ENCODE measurements at regions not wholly inside any gene's neighbourhood (a gene's known extent, or its start where the extent isn't known, plus 50 kb on each side); places are given as distances from the start of the nearest gene placed in this dataset.

DNA sequence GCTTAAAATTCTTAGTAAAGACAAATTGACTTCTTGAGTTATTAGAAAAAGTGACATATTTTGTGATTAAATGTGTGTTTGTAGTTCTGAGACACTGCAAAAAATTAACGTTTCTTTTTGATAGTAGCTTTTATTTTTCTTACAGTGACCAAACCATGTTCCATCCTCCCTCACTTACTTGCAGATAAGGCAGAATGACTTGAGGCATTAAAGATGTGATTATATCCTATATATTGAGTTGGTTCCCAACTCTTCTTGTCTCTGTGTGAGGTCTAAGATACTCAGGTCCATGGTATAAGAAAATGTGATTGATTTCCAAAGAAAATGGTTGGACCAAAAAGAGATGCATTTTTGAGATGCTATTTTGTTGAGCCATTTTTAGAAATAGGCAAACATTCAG is 238.3 kb upstream of the NR2F2 start:
- DNase-seq, result no peak

DNA sequence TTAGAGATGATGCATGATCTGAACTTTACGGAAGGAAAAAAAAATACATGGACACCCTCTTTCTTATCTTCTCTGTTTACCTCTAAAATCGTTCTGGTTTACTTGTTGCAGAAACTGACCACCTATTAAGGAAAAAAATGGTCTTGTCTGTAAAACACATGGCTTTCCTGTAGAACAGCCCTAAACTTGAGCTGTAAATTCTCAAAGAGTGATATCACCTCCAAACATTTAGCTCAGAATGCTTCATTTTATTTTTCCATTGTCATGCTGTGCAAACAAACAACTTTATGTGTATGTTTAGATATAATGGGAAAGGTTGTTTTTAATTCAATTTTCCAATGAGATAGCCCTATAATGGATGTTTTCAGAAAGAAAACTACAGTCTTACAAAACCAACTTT is 237.4 kb upstream of the NR2F2 start:
- DNase-seq, result no peak

DNA sequence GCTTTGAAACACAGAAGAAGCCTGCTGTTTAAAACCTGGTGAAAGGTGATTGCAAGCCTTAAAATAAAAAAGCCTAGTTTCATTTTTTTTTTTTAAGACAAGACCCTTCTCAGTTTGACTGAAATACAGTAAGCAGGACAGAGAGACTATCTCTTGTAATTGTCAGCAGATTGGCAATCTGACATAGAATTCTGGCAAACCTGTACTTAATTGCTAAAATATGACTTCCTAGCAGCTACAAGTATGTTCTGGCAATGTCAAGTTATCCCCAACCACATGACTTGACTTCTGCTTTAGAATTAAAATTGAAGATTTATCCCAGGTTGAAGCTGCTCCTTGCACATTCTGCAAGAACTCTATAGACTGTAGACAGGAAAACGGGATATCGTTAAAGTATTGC is 232.8 kb upstream of the NR2F2 start:
- no peak for DNase-seq

- DNase-seq, result no peak
These were observed 227.9 kb upstream of the NR2F2 start for GRCh38 chr15:96102631-96103030.

GRCh38 chr15:96106181-96106580 is 224.3 kb upstream of the NR2F2 start:
- no peak for DNase-seq

DNA sequence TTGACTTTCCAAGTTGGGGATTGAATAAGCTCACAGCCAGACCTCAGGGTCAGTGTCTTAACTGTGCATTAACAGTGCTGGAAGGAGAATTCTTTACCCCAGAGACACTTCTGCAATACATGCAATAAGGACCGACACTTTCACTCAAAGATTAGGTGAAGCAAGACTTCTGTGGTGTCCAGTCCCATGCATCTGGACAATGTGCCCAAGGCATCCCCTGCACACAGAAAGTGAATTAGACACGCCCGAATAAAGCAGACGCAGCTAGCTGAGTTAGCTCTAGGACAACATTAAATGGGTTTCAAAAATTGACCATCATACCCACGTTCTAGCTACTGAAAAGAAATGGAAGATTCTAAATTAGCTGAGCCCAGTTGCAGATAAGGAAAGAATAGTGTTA is 223.9 kb upstream of the NR2F2 start:
- DNase-seq, result no peak

DNA sequence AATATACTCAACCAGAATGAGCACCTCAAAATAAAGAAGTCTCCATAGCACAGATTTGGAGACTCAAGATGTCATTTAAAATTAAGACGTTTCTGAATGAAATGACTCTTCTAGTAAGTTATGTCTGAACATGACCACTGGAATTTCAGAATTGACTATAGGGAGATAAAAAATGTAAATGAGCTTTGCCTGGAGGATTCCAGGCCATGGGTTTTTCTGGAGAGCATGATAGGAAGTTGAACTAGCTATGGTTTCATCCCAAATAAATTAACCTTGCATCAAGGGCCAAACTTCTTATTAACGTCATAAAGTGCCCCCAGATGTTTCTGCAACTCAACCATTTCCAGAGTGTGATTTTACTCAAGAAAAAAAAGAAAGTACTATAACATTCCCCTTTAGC is 222.6 kb upstream of the NR2F2 start:
- DNase-seq, result no peak

DNA sequence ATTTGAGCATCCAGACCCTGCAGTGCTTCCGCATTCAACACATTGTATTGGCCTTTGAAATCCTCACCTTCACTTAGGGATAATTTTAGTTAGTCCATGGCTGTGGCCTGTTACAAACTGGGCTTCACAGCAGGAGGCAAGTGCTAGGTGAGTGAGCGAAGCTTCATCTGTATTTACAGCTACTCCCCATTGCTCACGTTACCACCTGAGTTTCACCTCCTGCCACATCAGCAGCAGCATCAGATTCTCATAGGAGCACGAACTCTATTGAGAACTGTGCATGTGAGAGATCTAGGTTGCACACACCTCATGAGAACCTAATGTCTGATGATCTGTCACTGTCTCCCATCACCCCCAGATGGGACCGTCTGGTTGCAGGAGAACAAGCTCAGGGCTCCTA is 222.1 kb upstream of the NR2F2 start:
- DNase-seq, result no peak

- no peak for DNase-seq
These were observed 220.7 kb upstream of the NR2F2 start for GRCh38 chr15:96109820-96110219.

GRCh38 chr15:96112018-96112417 is 218.5 kb upstream of the NR2F2 start:
- DNase-seq, result no peak

DNA sequence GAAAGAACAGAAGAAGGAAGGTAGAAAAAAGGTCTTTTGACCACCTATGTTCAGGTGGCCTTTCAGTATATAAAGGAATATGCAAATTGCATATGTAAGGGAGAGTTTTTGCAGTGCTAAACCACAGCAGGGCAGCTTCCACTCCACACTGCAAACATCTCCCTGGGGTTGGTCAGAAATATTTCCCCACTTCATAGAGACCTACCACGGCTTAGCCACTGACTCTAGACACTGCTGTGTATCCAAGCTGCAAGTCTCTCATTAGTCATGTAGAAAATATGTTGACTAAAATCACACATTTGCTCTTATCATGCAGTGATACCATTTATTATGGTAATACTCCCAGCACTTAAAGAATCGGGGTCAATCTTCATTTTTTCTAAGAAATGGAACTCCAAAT is 214.9 kb upstream of the NR2F2 start:
- no peak for DNase-seq

DNA sequence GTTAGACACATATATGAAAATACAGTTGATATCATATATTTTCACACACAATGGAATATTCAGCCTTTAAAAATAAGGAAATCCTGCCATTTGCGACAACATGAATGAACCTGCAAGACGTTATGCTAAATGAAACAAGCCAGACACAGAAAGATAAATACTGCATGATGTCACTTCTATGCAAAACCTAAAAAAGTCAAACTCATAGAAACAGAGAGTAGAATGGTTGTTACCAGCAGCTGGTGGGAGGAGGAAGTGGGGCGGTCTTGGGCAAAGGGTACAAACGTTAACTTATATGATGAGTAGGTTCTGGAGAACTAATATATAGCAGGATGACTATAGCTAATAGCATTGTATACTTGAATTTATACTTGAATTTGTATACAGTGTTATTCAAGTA is 213.2 kb upstream of the NR2F2 start:
- no peak for DNase-seq

GRCh38 chr15:96119734-96120133 is 210.8 kb upstream of the NR2F2 start:
- no peak for DNase-seq

DNA sequence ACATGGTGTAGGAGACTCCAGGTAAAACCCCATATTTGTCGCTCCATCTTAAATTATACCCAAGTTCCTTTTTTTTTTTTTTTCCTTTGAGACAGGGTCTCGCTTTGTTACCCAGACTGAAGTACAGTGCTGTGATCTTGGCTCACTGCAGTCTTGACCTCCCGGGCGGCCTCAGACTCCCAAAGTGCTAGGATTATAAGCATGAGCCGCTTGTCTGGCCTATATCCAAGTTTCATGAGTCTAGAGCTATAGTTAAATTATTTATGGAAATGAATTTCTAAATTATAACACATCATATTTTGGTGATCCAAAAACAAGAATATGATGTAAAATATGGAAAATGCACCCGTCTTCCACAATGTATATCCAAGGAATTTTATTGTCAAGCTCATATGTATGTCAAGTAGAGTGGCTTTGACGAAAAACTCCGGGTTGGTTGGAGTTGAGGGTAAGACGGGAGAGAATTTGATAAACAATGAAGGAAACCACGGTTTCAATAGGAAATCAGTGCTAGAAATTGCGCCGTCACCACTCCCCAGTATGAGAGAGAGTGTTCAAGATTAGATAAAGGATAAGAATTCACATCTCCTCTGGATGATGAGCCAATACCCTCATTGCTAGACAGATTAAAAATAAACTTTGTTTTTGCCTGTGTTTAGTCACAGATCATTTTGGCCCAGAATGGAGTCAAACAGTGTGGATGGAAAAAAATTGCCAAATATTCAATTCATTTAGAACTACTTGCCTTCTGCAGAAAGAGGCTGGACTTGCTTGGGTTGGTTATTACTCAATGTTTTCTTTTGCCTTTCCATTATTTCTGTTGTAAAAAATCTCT is 209.2 kb upstream of the NR2F2 start:
- DNase-seq, result no peak

- no peak for DNase-seq
These were observed 208.1 kb upstream of the NR2F2 start for GRCh38 chr15:96122077-96123027.

DNA sequence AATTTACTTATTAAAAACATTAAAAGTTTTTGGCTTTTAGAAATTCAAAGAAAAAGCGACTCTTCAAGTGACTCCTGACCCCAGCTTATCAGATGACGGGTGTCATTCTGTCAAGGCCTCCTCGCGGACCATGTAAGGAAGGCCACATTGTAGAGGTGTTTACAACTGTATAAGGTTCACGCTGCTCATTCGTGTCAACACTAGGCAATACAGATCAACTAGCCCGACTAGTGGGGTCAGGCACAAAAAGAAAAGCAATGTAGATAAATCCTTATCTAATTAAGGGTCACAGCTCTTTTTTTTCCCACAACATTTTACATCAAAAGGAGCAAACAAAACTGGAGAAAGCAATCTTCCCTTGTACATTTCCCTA is 207.5 kb upstream of the NR2F2 start:
- DNase-seq, result no peak

DNA sequence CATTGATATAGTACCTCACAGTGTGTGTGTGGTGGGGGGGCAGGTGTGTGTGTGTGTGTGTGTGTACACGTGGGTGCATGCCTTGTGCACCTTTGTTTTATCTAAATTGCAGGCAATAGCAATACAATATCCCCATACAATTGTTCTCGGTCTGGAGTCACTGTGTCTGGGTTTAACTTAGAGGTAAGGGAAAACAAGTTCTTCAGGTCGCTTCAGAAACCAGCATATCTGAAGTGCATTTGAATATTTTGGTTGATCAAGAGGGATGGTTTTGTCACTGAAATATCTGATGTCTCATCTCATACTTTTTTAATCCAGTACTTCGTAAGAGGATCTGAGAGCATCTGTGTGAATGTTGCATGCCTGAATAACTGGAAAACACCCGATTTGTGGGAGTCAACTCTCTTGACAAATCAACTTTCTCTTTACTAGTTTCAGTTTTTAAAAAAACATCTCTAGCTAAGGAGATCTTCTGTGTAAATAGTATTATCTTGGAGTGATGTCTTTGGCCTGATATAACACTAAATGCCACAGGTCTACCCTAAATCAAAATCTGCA is 206.8 kb upstream of the NR2F2 start:
- no peak for DNase-seq

DNA sequence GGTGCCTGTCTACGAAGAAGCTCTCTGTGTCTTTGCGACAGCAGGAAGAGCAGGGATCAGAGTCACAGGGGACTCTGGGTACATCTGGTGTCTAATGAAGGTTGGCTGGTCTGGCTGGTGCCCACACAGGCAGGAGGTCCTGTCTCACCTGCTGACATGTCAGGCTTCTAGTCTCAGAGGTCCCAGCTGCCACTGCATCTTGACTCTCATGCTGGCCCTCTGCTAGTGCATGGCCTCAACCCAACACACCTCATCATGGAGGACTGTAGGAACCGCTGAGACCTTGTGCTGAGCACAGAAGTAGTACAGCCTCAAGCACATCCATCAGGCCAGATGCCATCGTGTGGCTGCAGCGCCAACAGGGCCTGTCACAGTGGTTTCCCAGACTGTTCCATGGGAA is 206.1 kb upstream of the NR2F2 start:
- no peak for DNase-seq

DNA sequence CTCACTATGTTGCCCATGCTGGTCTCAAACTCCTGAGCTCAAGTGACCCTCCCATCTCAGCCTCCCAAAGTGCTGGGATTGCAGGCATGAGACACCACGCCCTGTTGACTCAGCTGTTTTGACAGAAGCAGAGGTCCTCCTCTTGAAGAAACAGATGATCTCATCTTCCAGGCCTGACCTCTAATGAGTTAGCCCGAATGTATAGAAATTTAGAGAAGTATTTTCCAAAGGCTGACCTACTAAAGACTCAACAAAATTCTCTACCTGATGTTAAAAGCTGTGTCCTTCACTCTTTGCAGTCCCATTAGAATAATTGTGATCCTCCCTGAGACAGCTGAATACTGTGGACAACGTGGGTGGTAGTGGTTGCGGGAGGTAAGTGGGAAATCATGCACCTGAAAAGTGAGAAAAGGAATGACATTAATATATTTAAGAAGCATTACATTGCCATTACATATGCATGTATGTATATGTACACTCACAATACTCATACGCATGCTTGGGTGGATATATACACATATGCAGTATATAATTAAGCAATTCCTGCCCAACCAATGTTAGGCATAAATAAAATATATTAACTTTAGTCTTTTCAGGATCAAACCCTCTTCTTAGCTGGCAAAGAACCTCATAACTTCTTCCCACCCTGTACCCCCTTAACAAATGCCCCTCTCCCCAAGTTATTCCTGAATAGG is 204.6 kb upstream of the NR2F2 start:
- DNase-seq, result no peak

- no peak for DNase-seq
These were observed 203.6 kb upstream of the NR2F2 start for GRCh38 chr15:96126859-96127258.

- no peak for DNase-seq
These were observed 199.8 kb upstream of the NR2F2 start for GRCh38 chr15:96130734-96131133.

DNA sequence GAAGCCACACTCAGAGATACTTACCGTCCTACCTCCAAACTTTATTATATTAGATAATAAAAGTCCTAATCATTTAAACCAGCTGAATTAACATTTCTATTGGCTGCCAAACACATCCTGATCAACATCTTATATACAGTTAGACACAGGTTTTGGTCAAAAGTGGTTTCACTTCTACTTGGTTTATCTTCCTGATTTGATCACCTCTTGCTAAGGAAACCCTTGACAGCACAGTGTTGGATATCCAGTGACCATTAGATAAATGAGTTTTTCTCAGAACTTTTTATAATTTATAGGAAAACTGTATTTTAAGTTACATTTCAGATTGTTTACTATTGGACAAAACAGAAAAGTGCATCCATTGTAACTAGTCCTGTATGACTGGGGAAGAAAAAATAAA is 198.4 kb upstream of the NR2F2 start:
- DNase-seq, result no peak

Measured in AML-193 (cell line).